ENCODE measurements at regions not wholly inside any gene's neighbourhood (a gene's known extent, or its start where the extent isn't known, plus 50 kb on each side); places are given as distances from the start of the nearest gene placed in this dataset.

DNA sequence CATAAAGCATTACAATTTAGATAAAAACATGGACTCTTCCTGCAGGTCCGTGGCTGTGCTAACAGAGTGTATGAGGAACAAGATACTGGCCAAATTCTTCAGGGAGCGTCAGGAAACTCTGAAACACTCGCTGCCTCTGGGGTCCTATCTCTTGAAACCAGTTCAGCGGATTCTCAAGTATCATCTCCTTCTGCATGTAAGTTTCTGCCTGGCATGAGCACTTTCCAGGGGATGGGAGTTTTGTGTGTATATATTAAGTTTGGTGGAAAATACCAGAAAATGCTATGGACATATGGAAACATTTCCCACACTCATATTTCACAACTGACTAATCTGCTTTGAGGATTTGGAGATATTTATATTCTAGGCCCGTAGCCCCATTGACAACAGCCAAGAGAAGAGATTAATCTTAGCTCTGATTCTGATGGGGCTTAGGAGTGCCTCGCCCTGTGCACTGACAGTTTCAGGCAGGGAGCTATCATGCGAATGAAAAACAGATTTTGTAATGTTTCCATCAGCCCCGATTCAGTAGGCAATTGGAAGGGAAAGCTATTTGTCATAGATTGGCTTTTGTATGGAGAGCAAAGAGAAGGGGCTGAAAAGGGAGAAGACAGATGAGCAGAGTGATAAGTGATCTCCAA is 64.7 kb upstream of the MTHFD1L start:
- H3K4me1 ChIP-seq (ENCODE audit: insufficient read depth, low read length, poor library complexity, severe bottlenecking): no peaks in the 10 kb centered on the region
- H2AFZ ChIP-seq (ENCODE audit: low read length): no peak overlapping the region
- H3K27me3 ChIP-seq (ENCODE audit: insufficient read depth, low read length, poor library complexity, severe bottlenecking): no peaks in the 10 kb centered on the region
- no peaks in the 10 kb centered on the region for H3K79me2 ChIP-seq (ENCODE audit: insufficient read depth, low read length)
- H3K9me2 ChIP-seq (replicated peaks; ENCODE audit: low read depth, low read length): no peaks in the 10 kb centered on the region
- no peak overlapping the region for H3K4me2 ChIP-seq (ENCODE audit: low read depth, low read length, poor library complexity, severe bottlenecking)
- no peak for TF ChIP-seq EZH2phosphoT487 (IDR thresholded peaks at IDR 0.05; ENCODE audit: borderline replicate concordance)
- TF ChIP-seq, protein P1, sequence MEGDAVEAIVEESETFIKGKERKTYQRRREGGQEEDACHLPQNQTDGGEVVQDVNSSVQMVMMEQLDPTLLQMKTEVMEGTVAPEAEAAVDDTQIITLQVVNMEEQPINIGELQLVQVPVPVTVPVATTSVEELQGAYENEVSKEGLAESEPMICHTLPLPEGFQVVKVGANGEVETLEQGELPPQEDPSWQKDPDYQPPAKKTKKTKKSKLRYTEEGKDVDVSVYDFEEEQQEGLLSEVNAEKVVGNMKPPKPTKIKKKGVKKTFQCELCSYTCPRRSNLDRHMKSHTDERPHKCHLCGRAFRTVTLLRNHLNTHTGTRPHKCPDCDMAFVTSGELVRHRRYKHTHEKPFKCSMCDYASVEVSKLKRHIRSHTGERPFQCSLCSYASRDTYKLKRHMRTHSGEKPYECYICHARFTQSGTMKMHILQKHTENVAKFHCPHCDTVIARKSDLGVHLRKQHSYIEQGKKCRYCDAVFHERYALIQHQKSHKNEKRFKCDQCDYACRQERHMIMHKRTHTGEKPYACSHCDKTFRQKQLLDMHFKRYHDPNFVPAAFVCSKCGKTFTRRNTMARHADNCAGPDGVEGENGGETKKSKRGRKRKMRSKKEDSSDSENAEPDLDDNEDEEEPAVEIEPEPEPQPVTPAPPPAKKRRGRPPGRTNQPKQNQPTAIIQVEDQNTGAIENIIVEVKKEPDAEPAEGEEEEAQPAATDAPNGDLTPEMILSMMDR (conservative IDR thresholded peaks at IDR 0.05; ENCODE audit: low read length): no peak
- no peak overlapping the region for H3K4me3 ChIP-seq (ENCODE audit: low read length, poor library complexity, severe bottlenecking)
- no peaks in the 10 kb centered on the region for H3F3A ChIP-seq (ENCODE audit: low read depth)
- no peaks in the 10 kb centered on the region for H3K9me3 ChIP-seq (ENCODE audit: insufficient read depth, low read depth, low read length)
- no peak overlapping the region for H3K9ac ChIP-seq (ENCODE audit: low read depth, low read length, poor library complexity, severe bottlenecking)
- no peaks in the 10 kb centered on the region for H4K20me1 ChIP-seq (ENCODE audit: insufficient read depth, low read length, poor library complexity, severe bottlenecking)
- peaks cover 86% of the 10 kb centered on the region for H3K36me3 ChIP-seq (ENCODE audit: insufficient read depth, low read length)

DNA sequence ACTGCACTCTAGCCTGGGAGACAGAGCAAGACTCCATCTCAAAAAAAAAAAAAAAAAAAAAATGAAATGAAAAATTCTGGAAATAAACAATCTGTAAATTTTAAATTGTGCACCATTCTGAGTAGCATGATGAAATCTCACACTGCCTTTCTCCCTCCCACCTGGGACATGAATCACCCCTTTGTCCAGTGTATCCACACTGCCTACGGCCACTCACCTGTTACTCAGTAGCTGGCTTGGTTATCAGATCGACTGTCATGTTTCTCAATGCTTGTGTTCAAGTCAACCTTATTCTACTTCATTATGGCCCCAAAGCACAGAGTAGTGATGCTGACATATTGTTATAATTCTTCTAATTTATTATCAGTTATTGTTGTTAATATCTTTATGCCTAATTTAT is 58.7 kb upstream of the MTHFD1L start:
- Histone ChIP-seq H3F3A (ENCODE audit: low read depth) (no peaks in the 10 kb centered on the region), H3K9me3 (ENCODE audit: insufficient read depth, low read depth, low read length) (no peaks in the 10 kb centered on the region), H3K9ac (ENCODE audit: low read depth, low read length, poor library complexity, severe bottlenecking) (no peak overlapping the region), H3K36me3 (ENCODE audit: insufficient read depth, low read length) (peaks cover 81% of the 10 kb centered on the region), H3K4me2 (ENCODE audit: low read depth, low read length, poor library complexity, severe bottlenecking) (no peak overlapping the region), H3K27me3 (ENCODE audit: insufficient read depth, low read length, poor library complexity, severe bottlenecking) (no peaks in the 10 kb centered on the region), H3K4me1 (ENCODE audit: insufficient read depth, low read length, poor library complexity, severe bottlenecking) (no peaks in the 10 kb centered on the region), H3K9me2 (replicated peaks; ENCODE audit: low read depth, low read length) (no peaks in the 10 kb centered on the region), H3K4me3 (ENCODE audit: low read length, poor library complexity, severe bottlenecking) (no peak overlapping the region), H2AFZ (ENCODE audit: low read length) (no peak overlapping the region), H4K20me1 (ENCODE audit: insufficient read depth, low read length, poor library complexity, severe bottlenecking) (no peaks in the 10 kb centered on the region), H3K79me2 (ENCODE audit: insufficient read depth, low read length) (no peaks in the 10 kb centered on the region)
- TF ChIP-seq EZH2phosphoT487 (IDR thresholded peaks at IDR 0.05; ENCODE audit: borderline replicate concordance): no peak

DNA sequence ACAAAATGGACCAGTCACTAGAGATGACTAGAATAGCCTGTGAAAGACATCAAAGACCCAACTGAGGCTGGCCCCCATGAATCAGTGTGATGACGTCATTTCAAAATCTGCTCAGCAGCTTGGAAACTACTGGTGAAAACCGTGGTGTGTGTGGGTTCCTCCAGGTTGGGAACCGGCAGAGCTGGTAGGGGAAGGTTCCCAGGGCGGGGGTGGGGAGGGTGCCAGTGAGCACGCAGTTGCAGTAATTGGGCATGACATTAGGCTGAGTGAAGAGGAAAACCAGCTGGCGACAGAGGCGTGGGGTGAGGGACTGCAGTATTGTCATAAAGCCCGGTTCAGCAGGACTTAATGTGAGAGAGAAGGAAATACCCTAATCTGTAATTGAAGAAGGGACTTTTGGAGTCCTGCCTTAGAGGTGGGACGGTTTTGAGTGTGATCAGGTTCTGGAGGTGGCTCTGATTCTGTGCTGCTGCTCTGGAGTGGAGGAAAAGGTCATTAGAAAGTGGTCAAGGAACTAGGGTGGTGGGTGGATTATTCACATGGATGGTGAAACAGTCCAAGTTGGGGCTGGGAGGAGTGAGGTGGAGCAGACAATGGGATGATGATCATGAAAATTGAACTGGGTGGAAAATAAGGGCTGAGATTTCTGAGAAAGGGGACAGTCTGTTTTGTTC is 52.0 kb upstream of the MTHFD1L start:
- H3K4me3 ChIP-seq (ENCODE audit: low read length, poor library complexity, severe bottlenecking): no peak overlapping the region
- no peak overlapping the region for H2AFZ ChIP-seq (ENCODE audit: low read length)
- no peaks in the 10 kb centered on the region for H3K79me2 ChIP-seq (ENCODE audit: insufficient read depth, low read length)
- no peaks in the 10 kb centered on the region for H3K4me1 ChIP-seq (ENCODE audit: insufficient read depth, low read length, poor library complexity, severe bottlenecking)
- H3K9ac ChIP-seq (ENCODE audit: low read depth, low read length, poor library complexity, severe bottlenecking): no peak overlapping the region
- H3F3A ChIP-seq (ENCODE audit: low read depth): no peaks in the 10 kb centered on the region
- H3K9me3 ChIP-seq (ENCODE audit: insufficient read depth, low read depth, low read length): no peaks in the 10 kb centered on the region
- no peaks in the 10 kb centered on the region for H4K20me1 ChIP-seq (ENCODE audit: insufficient read depth, low read length, poor library complexity, severe bottlenecking)
- no peaks in the 10 kb centered on the region for H3K9me2 ChIP-seq (replicated peaks; ENCODE audit: low read depth, low read length)
- peaks cover 55% of the 10 kb centered on the region; the same call in 1 of the 2 replicates for H3K36me3 ChIP-seq (ENCODE audit: insufficient read depth, low read length)
- H3K4me2 ChIP-seq (ENCODE audit: low read depth, low read length, poor library complexity, severe bottlenecking): no peak overlapping the region
- H3K27me3 ChIP-seq (ENCODE audit: insufficient read depth, low read length, poor library complexity, severe bottlenecking): no peaks in the 10 kb centered on the region
- TF ChIP-seq, protein P1 (conservative IDR thresholded peaks at IDR 0.05; ENCODE audit: low read length): no peak
- TF ChIP-seq EZH2phosphoT487 (IDR thresholded peaks at IDR 0.05; ENCODE audit: borderline replicate concordance): no peak

All from Loucy (cell line).